ENCODE measurements at regions not wholly inside any gene's neighbourhood (a gene's known extent, or its start where the extent isn't known, plus 50 kb on each side); places are given as distances from the start of the nearest gene placed in this dataset.

- no peak for TF ChIP-seq ZNF114 (CRISPR knock-in tag; IDR thresholded peaks at IDR 0.05)
- no peak for TF ChIP-seq ZNF331 (CRISPR knock-in tag; IDR thresholded peaks at IDR 0.05; ENCODE audit: low read depth)
- TF ChIP-seq POLR2AphosphoS5 (IDR thresholded peaks at IDR 0.05; ENCODE audit: low read depth), result no peak
- TF ChIP-seq CREB1 (CRISPR knock-in tag; IDR thresholded peaks at IDR 0.05; ENCODE audit: low read depth), result no peak
- no peak for TF ChIP-seq NANOG (IDR thresholded peaks at IDR 0.05; ENCODE audit: borderline replicate concordance)
- TF ChIP-seq ZNF462 (CRISPR knock-in tag; IDR thresholded peaks at IDR 0.05), result no peak
- TF ChIP-seq, protein P1, sequence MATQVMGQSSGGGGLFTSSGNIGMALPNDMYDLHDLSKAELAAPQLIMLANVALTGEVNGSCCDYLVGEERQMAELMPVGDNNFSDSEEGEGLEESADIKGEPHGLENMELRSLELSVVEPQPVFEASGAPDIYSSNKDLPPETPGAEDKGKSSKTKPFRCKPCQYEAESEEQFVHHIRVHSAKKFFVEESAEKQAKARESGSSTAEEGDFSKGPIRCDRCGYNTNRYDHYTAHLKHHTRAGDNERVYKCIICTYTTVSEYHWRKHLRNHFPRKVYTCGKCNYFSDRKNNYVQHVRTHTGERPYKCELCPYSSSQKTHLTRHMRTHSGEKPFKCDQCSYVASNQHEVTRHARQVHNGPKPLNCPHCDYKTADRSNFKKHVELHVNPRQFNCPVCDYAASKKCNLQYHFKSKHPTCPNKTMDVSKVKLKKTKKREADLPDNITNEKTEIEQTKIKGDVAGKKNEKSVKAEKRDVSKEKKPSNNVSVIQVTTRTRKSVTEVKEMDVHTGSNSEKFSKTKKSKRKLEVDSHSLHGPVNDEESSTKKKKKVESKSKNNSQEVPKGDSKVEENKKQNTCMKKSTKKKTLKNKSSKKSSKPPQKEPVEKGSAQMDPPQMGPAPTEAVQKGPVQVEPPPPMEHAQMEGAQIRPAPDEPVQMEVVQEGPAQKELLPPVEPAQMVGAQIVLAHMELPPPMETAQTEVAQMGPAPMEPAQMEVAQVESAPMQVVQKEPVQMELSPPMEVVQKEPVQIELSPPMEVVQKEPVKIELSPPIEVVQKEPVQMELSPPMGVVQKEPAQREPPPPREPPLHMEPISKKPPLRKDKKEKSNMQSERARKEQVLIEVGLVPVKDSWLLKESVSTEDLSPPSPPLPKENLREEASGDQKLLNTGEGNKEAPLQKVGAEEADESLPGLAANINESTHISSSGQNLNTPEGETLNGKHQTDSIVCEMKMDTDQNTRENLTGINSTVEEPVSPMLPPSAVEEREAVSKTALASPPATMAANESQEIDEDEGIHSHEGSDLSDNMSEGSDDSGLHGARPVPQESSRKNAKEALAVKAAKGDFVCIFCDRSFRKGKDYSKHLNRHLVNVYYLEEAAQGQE (IDR thresholded peaks at IDR 0.05; ENCODE audit: unreplicated experiment), result no peak
- TF ChIP-seq CTCF (conservative IDR thresholded peaks at IDR 0.05; ENCODE audit: low read depth in 2 of 2), result no peak
- no peak for TF ChIP-seq JUNB (IDR thresholded peaks at IDR 0.05; ENCODE audit: unreplicated experiment)
- TF ChIP-seq, protein P2, sequence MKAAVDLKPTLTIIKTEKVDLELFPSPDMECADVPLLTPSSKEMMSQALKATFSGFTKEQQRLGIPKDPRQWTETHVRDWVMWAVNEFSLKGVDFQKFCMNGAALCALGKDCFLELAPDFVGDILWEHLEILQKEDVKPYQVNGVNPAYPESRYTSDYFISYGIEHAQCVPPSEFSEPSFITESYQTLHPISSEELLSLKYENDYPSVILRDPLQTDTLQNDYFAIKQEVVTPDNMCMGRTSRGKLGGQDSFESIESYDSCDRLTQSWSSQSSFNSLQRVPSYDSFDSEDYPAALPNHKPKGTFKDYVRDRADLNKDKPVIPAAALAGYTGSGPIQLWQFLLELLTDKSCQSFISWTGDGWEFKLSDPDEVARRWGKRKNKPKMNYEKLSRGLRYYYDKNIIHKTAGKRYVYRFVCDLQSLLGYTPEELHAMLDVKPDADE (IDR thresholded peaks at IDR 0.05), result no peak
- TF ChIP-seq STAT1 (IDR thresholded peaks at IDR 0.05; ENCODE audit: unreplicated experiment), result no peak
- no peak for TF ChIP-seq EZH2phosphoT487 (IDR thresholded peaks at IDR 0.05; ENCODE audit: unreplicated experiment)
- TF ChIP-seq EZH2 (IDR thresholded peaks at IDR 0.05; ENCODE audit: low read depth, unreplicated experiment), result no peak
- H3K27ac ChIP-seq (ENCODE audit: low read depth), result no peak overlapping the region
- Mint-ChIP-seq H3K4me3 (no peak overlapping the region), H3K36me3 (ENCODE audit: low read depth) (no peaks in the 10 kb centered on the region; the same call in 2 of the 3 replicates), H3K27ac (no peak overlapping the region), H3K4me1 (peaks cover 2% of the 10 kb centered on the region; the same call in 2 of the 3 replicates), H3K27me3 (ENCODE audit: insufficient read depth, low read depth, poor library complexity) (peaks cover 5% of the 10 kb centered on the region), H3K9me3 (no peaks in the 10 kb centered on the region; the same call in 1 of the 3 replicates)
- no peaks in the 10 kb centered on the region for H3K36me3 ChIP-seq (ENCODE audit: insufficient read depth)
- no peak for ATAC-seq
- no peaks in the 10 kb centered on the region for H3K4me1 ChIP-seq (ENCODE audit: insufficient read depth)
- no peaks in the 10 kb centered on the region for H3F3A ChIP-seq (replicated peaks; ENCODE audit: low read depth)
- no peak overlapping the region for H3K4me3 ChIP-seq
- no peak overlapping the region for H2AFZ ChIP-seq
- H3K4me2 ChIP-seq, result no peak overlapping the region
- H3K79me2 ChIP-seq (replicated peaks; ENCODE audit: insufficient read depth), result no peaks in the 10 kb centered on the region
- no peaks in the 10 kb centered on the region for H4K20me1 ChIP-seq (replicated peaks; ENCODE audit: insufficient read depth)
- no peaks in the 10 kb centered on the region for H3K27me3 ChIP-seq (ENCODE audit: insufficient read depth)
- no peak for DNase-seq (ENCODE audit: low spot score)
- H3K9me2 ChIP-seq (ENCODE audit: insufficient read depth), result no peaks in the 10 kb centered on the region
Observed at GRCh38 chr16:79426663-79427062, 173.9 kb downstream of the MAF start.
